ENCODE measurements at regions not wholly inside any gene's neighbourhood (a gene's known extent, or its start where the extent isn't known, plus 50 kb on each side); places are given as distances from the start of the nearest gene placed in this dataset.

GRCh38 chr13:79805317-79805716 lies 324.4 kb downstream of the NDFIP2 start:
- TF ChIP-seq CTCF (optimal IDR thresholded peaks at IDR 0.05 in 1 of 3, IDR thresholded peaks at IDR 0.05 in 1 of 3, conservative IDR thresholded peaks at IDR 0.05 in 1 of 3; ENCODE audit: extremely low read depth in 1 of 3, insufficient read depth in 2 of 3, low read length in 3 of 3) = no peak
- no peak for TF ChIP-seq EZH2 (IDR thresholded peaks at IDR 0.05; ENCODE audit: low read length)
- H3K9ac ChIP-seq (ENCODE audit: control insufficient read depth, extremely low read depth, insufficient read depth, low read length) = no peak overlapping the region
- H3K36me3 ChIP-seq (ENCODE audit: control insufficient read depth in 2 of 2, extremely low read depth in 1 of 2, insufficient read depth in 2 of 2, low read length in 2 of 2) = no peaks in the 10 kb centered on the region
- no peak overlapping the region for H3K4me3 ChIP-seq (ENCODE audit: control insufficient read depth in 2 of 3, extremely low read depth in 1 of 3, insufficient read depth in 2 of 3, low read depth in 1 of 3, low read length in 3 of 3)
- H4K20me1 ChIP-seq (ENCODE audit: control insufficient read depth, extremely low read depth, insufficient read depth, low read length) = no peaks in the 10 kb centered on the region
- no peaks in the 10 kb centered on the region for H3K9me1 ChIP-seq (ENCODE audit: control insufficient read depth, extremely low read depth, insufficient read depth, low read length)
- no peaks in the 10 kb centered on the region for H3K9me3 ChIP-seq (ENCODE audit: control insufficient read depth, low read depth, low read length)
- H3K27ac ChIP-seq (ENCODE audit: control insufficient read depth, insufficient read depth, low read length) = no peak overlapping the region
- H3K79me2 ChIP-seq (ENCODE audit: control insufficient read depth, insufficient read depth, low read length) = no peaks in the 10 kb centered on the region
- H3K4me1 ChIP-seq (ENCODE audit: control insufficient read depth, extremely low read depth, insufficient read depth, low read length) = peaks cover under 1% of the 10 kb centered on the region
- no peaks in the 10 kb centered on the region for H3K27me3 ChIP-seq (ENCODE audit: control insufficient read depth, extremely low read depth, insufficient read depth, low read length)
- no peak overlapping the region for H2AFZ ChIP-seq (ENCODE audit: control insufficient read depth, low read length)
- dilution Hi-C loops (cut with MboI; ENCODE audit: extremely low pct_ligation_motif_present, low sequenced_read_pairs) = no loop called here
- no peak overlapping the region for H3K4me2 ChIP-seq (ENCODE audit: control insufficient read depth, extremely low read depth, insufficient read depth, low read depth, low read length)
- no peak for DNase-seq (ENCODE audit: low read depth, low spot score)
- FAIRE-seq = no peak

- Histone ChIP-seq H2AFZ (ENCODE audit: control insufficient read depth, low read length) (no peak overlapping the region), H3K4me2 (ENCODE audit: control insufficient read depth, extremely low read depth, insufficient read depth, low read depth, low read length) (no peak overlapping the region), H3K36me3 (ENCODE audit: control insufficient read depth in 2 of 2, extremely low read depth in 1 of 2, insufficient read depth in 2 of 2, low read length in 2 of 2) (no peaks in the 10 kb centered on the region), H3K4me3 (ENCODE audit: control insufficient read depth in 2 of 3, extremely low read depth in 1 of 3, insufficient read depth in 2 of 3, low read depth in 1 of 3, low read length in 3 of 3) (no peak overlapping the region), H3K9me1 (ENCODE audit: control insufficient read depth, extremely low read depth, insufficient read depth, low read length) (no peaks in the 10 kb centered on the region), H3K9me3 (ENCODE audit: control insufficient read depth, low read depth, low read length) (no peaks in the 10 kb centered on the region), H3K27me3 (ENCODE audit: control insufficient read depth, extremely low read depth, insufficient read depth, low read length) (no peaks in the 10 kb centered on the region), H3K27ac (ENCODE audit: control insufficient read depth, insufficient read depth, low read length) (no peak overlapping the region), H4K20me1 (ENCODE audit: control insufficient read depth, extremely low read depth, insufficient read depth, low read length) (no peaks in the 10 kb centered on the region), H3K79me2 (ENCODE audit: control insufficient read depth, insufficient read depth, low read length) (no peaks in the 10 kb centered on the region), H3K4me1 (ENCODE audit: control insufficient read depth, extremely low read depth, insufficient read depth, low read length) (no peaks in the 10 kb centered on the region), H3K9ac (ENCODE audit: control insufficient read depth, extremely low read depth, insufficient read depth, low read length) (no peak overlapping the region)
- dilution Hi-C loops (cut with MboI; ENCODE audit: extremely low pct_ligation_motif_present, low sequenced_read_pairs) = no loop called here
- TF ChIP-seq EZH2 (IDR thresholded peaks at IDR 0.05; ENCODE audit: low read length) = no peak
- DNase-seq (ENCODE audit: low read depth, low spot score) (no peak), FAIRE-seq (no peak)
Measured at GRCh38 chr13:79803989-79804388, 323.0 kb downstream of the NDFIP2 start.

GRCh38 chr13:79803296-79803695 lies 322.3 kb downstream of the NDFIP2 start:
- Histone ChIP-seq H3K9me3 (ENCODE audit: control insufficient read depth, low read depth, low read length) (no peaks in the 10 kb centered on the region), H3K79me2 (ENCODE audit: control insufficient read depth, insufficient read depth, low read length) (no peaks in the 10 kb centered on the region), H3K36me3 (ENCODE audit: control insufficient read depth in 2 of 2, extremely low read depth in 1 of 2, insufficient read depth in 2 of 2, low read length in 2 of 2) (no peaks in the 10 kb centered on the region), H3K27ac (ENCODE audit: control insufficient read depth, insufficient read depth, low read length) (no peak overlapping the region), H3K4me1 (ENCODE audit: control insufficient read depth, extremely low read depth, insufficient read depth, low read length) (no peaks in the 10 kb centered on the region), H3K4me2 (ENCODE audit: control insufficient read depth, extremely low read depth, insufficient read depth, low read depth, low read length) (no peak overlapping the region), H2AFZ (ENCODE audit: control insufficient read depth, low read length) (no peak overlapping the region), H3K9me1 (ENCODE audit: control insufficient read depth, extremely low read depth, insufficient read depth, low read length) (no peaks in the 10 kb centered on the region), H3K27me3 (ENCODE audit: control insufficient read depth, extremely low read depth, insufficient read depth, low read length) (no peaks in the 10 kb centered on the region), H3K4me3 (ENCODE audit: control insufficient read depth in 2 of 3, extremely low read depth in 1 of 3, insufficient read depth in 2 of 3, low read depth in 1 of 3, low read length in 3 of 3) (no peak overlapping the region), H4K20me1 (ENCODE audit: control insufficient read depth, extremely low read depth, insufficient read depth, low read length) (no peaks in the 10 kb centered on the region), H3K9ac (ENCODE audit: control insufficient read depth, extremely low read depth, insufficient read depth, low read length) (no peak overlapping the region)
- TF ChIP-seq CTCF (optimal IDR thresholded peaks at IDR 0.05 in 1 of 3, IDR thresholded peaks at IDR 0.05 in 1 of 3, conservative IDR thresholded peaks at IDR 0.05 in 1 of 3; ENCODE audit: extremely low read depth in 1 of 3, insufficient read depth in 2 of 3, low read length in 3 of 3) = no peak
- TF ChIP-seq EZH2 (IDR thresholded peaks at IDR 0.05; ENCODE audit: low read length) = no peak
- FAIRE-seq = no peak
- dilution Hi-C loops (cut with MboI; ENCODE audit: extremely low pct_ligation_motif_present, low sequenced_read_pairs) = no loop called here
- no peak for DNase-seq (ENCODE audit: low read depth, low spot score)

All from keratinocyte (primary cell).